Midbrain (tissue), 1 donor: ENCODE measurements at regions not wholly inside any gene's neighbourhood (a gene's known extent, or its start where the extent isn't known, plus 50 kb on each side); places are given as distances from the start of the nearest gene placed in this dataset.
"Not testable (repeated sequence)": the region's sequence is repeated elsewhere in the genome, so short reads cannot be mapped to it uniquely, and the experiment has no call there.

Experiments
- DNase-seq: peaks from one replicate; lab custom pipeline; 2025; lab: John Stamatoyannopoulos, UW

DNA sequence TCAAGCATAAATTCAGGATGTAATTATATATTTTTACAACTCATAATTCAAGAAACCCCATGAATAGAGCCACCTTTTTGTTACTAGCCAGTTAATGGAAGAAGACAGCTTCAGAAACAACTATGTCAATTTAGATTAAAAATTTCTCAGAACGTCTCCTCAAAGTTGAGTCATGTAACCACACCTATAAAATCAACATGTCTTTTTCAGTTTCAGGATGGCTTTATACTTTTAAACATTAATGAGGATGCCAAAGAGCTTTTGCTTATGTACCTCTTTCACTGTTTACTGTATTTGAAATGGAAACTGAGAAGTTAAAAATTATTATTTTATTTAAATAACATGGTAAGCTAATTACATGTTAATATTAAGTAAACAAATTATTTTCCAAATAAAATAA lies 280.1 kb downstream of the PTH2R start:
- no peak for DNase-seq

DNA sequence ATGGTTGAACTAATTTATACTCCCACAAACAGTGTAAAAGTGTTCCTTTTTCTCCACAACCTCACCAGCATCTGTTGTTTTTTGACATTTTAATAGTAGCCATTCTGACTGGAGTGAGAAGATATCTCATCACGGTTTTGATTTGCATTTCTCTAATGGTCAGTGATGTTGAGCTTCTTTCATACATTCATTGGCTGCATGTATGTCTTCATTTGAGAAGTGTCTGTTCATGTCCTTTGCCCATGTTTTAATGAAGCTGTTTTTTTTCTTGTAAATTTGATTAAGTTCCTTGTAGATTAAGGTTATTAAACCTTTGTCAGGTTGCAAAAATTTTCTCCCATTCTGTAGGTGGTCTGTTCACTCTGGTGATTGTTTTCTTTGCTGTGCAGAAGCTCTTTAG lies 281.1 kb downstream of the PTH2R start:
- DNase-seq, result not testable (repeated sequence)

DNA sequence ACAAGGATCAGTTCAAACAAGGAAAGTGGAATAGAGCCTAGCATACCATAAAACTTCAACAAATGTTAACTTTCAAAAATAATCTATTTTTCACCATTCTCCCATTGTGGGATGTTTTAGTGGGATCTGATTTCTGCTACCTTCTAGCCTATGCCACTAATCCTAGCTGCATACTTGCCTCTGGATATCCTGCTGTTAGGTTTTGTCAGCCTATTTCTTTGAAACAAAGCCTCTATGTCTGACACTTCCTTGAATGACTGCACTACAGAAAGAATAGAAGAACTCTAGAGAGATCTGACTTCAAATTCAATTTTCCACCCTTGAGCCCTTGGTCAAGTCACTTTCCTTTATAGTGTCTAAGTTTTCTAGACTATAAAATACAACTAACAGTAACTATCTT lies 291.5 kb downstream of the PTH2R start:
- DNase-seq, result no peak

DNA sequence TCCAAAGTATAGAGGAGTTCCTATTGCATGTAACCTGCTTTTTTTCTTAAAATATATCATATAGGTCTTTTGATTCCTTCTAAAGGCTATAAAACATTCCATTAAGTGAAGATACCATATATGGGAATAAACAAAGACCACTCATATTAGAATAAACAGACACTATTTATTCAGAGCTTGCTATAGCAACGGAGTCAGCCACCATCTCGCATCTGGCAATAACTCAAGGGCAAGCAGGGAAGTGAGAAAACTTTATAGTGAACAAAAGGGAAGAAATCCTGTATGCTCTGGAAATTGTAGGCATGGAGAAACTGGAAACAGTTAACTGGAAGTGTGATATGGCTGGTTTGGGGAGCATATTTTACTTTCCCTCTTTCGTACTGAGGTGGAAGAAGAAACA lies 301.9 kb downstream of the PTH2R start:
- DNase-seq, result no peak

DNA sequence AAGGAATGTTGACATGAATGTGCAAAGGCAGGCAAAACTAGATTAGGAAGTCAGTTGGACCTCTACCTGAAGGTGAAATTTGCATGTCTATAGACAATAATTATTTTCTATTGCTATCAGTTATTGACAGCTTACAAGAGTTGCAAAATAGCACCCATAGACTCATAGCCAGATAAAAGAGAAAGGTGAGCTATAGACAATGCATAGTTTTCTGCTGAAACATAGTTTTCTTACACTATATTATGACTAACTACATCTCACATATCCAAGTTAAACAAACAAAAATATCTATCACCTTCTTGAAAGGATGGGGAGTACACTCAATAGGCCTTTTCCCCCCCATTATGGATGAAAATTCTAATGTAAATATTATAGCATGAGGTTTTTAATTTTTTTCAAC lies 305.0 kb downstream of the PTH2R start:
- no peak for DNase-seq

DNA sequence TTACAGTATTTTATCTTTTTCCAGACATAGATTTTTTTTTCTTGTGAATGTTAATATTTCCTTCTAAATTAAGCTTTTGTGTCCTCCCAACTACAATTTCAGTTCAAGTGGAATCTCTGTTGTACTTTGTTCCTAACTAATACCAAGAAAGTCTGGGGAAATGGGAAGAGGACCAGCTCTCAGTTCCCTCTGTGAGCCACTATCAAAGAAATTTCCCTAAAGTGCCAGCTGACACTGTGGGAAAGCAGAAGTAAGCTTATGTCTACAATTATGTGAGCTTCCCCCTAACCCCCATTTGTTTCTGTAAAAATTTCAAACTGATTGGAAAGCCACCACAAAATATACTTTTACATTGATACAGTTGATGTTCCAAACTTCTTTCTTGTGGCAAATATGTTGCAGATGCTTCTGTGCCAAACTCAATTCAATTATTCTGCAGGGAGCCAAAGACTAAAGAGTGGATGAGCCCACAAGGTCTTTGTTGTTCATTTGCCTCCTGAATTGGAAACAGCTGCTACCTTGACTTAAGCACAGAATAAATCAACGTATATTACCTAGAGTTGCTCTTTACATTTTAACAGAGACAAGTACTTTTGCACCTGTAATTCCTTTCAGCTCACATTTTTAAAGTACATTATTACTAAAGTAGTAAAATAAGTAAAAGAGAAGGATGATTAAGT lies 306.6 kb downstream of the PTH2R start:
- DNase-seq, result peak; percentile 1

DNA sequence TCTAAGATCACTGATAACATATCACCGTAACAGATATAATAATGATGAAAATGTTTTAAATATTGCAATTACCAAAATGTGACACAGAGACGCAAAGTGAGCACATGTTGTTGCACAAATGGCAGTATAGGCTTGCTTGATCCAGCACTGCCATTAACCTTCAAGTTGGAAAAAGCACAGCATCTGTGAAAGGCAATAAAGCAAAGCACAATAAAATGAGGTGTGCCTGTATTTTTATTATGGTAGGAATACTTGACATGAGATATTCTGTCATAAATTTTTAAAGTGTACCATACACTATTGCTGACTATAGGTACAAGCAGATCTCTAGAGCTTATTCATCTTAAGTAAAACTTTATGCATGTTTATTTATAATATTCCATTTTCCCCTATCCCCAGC lies 312.2 kb downstream of the PTH2R start:
- no peak for DNase-seq

DNA sequence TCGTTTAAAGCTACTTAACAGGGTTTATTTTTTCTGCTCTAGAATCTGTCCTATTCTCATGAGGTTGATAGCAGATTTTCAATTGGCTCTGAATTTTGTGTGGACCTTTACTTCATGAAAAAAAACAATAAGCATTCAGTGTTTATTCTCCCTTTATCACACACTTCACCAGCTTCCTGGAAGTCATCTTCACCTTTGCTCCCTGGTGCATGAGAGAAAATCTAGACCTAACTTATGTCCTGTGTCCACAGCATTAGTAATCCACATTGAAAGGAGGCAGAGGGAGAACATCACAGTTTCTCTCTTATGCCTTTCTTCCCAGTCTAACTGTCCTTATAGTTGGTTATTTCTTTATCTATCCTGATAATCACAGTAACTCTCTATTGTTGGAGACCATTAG lies 316.1 kb downstream of the PTH2R start:
- DNase-seq, result no peak

DNA sequence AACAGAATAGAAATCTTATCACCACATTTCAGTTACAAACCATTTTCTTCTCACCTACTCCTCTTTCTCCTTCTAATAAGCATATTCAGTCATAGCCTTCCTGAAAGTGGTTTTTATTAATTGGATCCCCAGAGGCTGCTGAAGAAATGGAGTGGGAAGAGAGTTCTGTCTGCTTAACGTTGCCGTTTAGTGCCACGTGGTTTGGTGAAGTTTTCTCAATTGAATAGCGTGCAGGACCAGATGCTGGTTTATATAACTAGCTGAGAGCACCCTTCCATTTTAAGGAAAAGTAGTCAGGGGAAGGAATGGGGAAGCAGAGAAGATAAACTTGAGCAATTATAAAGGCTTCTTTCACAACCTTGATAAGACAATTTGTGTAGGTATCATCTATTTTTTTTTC lies 318.7 kb downstream of the PTH2R start:
- DNase-seq, result no peak

DNA sequence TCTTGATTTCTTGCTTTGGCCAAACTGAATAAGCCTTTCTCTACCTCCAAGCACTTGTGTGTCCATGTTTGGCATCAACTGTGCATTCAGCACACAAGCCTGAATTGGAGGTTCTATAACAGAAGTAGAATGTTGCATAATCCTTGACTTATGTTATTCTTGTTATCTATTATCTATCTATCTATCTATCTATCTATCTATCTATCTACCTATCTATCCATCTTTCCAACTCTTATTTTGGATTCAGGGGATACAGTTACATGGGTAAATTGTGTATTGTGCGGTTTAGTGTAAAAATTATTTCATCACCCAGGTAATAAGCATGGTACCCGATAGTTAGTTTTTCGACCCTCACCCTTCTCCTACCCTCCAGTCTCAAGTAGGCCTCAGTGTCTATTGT lies 319.6 kb downstream of the PTH2R start:
- DNase-seq, result no peak

DNA sequence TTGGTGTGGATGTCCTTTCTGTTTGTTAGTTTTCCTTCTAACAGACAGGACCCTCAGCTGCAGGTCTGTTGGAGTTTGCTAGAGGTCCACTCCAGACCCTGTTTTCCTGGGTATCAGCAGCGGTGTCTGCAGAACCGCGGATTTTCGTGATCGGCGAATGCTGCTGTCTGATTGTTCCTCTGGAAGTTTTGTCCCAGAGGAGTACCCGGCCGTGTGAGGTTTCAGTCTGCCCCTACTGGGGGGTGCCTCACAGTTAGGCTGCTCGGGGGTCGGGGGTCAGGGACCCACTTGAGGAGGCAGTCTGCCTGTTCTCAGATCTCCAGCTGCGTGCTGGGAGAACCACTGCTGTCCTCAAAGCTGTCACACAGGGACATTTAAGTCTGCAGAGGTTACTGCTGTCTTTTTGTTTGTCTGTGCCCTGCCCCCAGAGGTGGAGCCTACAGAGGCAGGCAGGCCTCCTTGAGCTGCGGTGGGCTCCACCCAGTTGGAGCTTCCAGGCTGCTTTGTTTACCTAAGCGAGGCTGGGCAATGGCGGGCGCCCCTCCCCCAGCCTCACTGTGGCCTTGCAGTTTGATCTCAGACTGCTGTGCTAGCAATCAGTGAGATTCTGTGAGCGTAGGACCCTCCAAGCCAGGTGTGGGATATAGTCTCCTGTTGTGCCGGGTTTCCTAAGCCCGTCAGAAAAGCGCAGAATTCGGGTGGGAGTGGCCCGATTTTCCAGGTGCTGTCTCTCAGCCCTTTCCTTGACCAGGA lies 345.2 kb downstream of the PTH2R start:
- not testable (repeated sequence) for DNase-seq

DNA sequence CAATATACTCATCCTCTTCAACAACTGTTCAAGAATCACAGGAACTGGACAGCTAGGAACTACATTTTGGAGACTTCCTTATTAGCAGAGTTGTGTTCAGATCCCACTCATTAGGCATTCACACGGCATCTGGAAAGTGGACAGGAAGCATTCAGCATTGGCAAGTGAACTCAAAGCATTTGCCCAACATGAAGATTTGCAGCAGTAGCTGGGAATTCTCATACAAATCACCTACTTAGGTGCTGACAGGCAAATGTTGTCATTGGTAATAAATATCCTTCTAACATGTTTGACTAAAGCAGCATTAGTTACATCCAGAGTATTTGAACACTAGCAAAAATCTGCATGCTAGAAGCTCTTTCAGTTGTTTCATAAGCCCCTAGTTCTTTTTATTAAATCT lies 350.8 kb downstream of the PTH2R start:
- DNase-seq, result no peak

DNA sequence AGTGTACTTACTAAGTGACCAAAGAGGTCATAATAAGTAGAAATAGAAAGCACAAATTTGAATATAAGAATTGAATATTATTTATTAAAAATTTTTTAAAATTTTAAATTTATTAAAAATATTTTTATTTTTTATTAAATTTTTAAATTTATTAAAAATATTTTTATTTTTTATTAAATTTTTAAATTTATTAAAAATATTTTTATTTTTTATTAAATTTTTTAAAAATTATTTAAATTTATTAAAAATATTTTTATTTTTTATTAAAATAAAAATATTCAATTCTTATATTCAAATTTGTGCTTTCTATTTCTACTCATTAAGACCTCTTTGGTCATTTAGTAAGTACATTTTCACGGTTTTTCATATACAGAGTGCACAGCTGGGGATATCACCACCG lies 366.5 kb downstream of the PTH2R start:
- not testable (repeated sequence) for DNase-seq

DNA sequence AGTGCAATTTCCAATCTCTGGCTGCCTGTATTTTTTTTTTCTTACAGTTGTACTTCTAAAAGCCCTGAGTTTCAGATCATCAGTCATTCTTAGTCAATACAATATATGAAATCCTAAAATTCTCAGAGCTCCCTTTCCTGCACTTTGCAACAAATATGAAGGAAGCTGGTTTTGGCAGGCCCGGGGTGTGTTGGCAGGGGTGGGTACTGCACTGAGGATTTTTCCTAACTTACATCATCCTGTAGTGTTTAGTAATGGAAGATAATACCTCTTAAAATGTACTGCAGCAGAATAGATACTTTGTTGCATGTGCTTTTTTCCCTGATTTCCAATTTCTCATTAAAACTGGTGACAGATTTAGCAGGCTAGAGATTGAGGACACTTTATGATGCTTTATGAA lies 374.6 kb downstream of the PTH2R start:
- no peak for DNase-seq

DNA sequence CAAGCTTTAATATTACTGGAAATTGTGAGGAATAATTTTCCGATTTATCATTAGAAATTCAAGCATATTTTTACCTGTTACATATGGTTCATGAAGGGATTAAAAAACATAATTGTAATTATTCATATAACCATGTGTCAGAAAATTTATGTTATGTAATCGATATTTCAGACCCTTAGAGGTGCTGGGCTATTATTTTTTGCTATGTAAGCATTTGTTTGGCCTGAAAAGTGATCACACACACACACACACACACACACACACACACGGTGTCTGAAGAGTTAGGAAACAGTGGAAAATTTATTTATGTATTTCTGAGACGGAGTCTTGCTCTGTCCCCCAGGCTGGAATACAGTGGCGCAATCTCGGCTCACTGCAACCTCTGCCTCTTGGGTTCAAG lies 375.5 kb downstream of the PTH2R start:
- no peak for DNase-seq

DNA sequence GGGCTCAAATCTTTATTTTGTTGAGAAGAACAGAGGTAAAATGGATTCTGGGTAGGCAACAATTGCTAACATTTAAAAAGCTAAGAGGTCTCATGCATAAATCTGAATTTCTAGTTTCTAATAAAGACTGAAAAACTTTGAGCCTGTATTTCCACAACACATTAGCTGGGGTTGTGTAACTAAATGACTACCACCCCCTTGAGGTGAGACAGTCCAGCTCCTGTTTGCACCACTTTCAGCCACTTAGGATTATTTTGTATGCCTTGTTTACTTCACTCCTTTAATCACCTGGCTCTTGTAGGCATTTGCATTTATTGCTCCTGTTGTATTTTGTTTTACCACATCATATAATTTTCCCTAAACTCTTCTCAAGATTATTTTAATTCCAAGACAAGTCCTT lies 376.6 kb downstream of the PTH2R start:
- no peak for DNase-seq

DNA sequence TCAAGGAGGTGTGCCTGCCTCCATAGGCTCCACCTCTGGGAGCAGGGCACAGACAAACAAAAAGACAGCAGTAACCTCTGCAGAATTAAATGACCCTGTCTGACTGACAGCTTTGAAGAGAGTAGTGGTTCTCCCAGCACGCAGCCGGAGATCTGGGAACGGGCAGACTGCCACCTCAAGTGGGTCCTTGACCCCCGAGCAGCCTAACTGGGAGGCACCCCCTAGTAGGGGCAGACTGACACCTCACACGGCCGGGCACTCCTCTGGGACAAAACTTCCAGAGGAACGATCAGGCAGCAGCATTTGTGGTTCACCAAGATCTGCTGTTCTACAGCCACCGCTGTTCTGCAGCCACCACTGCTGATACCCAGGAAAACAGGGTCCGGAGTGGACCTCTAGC lies 378.2 kb downstream of the PTH2R start:
- not testable (repeated sequence) for DNase-seq

DNA sequence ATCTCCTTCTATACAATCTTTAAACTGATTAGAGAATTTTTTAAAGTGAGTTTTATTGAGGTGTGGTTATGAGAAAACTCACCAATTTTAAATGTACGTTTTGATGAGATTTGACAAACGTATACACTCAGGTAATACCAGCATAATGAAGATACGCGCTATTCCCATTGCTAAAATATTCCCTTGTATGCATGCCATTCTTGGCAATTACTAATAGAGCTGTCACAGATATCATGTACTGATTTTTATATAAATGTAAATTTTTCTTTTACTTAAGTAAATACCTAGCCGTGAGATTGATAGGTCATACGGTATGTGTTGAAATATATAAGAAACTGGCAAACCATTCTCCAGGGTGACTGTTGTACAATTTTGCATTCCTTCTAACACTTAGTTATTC lies 384.7 kb downstream of the PTH2R start:
- DNase-seq, result no peak

DNA sequence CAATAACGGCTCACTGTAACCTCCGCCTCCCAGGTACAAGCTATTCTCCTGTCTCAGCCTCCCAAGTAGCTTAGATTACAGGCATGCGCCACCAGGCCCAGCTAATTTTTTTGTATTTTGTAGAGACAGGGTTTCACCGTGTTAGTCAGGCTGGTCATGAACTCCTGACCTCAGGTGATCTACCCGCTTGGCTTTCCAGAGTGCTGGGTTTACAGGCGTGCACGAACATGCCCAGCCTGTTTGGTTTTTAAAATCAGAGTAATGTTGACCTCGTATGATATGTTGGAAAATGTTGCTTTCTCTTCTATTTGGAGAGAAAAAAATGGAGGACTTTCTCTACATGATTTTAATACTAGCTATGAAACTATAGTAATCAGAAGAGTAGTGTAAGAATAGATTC lies 386.2 kb downstream of the PTH2R start:
- DNase-seq, result no peak

DNA sequence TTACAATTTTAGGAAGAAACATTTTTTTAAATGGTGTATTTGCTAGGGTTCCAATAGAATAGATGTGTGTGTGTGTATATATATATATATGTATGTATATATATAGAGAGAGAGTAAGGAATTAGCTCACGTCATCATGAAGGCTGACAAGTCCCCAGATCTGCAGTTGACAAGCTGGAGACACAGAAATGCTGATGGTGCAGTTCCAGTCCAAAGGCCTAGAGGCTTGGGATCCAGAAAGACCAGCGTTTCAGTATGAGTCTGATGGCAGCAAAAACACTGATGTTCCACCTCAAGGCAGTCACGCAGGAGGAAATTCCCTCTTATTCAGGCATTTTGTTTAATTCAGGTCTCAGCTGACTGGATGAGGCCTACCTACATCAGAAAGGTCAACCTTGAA lies 386.8 kb downstream of the PTH2R start:
- DNase-seq, result no peak

DNA sequence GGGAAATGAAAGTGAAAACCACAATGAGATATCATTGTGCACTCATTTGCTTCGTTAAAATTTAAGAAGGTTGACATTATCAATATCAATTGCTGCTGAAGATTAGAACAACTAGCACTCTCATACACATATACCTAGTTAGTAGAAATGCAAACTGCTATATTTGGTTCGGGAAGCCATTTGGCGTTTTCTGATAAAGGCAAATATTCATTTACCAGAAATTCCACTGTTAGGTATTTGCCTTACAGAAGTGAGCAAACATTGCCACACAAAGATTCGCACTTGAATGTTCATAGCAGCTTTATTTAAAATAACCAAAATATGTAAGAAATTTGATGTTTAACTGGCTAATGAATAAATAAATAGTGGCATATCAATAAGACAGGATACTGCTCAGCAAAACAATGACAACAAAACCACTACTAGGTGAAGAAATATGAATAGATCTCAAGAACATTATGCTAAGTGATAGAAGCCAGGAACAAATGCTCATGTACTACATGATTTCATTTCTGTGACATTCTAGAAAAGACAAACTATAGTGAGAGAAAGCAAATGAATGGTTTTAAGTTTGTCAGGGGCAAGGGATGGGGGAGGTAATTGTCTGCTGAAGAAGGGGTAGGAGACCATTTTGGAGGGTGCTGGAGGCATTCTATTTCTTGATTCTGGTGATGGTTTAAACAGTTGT lies 387.8 kb downstream of the PTH2R start:
- DNase-seq, result no peak

DNA sequence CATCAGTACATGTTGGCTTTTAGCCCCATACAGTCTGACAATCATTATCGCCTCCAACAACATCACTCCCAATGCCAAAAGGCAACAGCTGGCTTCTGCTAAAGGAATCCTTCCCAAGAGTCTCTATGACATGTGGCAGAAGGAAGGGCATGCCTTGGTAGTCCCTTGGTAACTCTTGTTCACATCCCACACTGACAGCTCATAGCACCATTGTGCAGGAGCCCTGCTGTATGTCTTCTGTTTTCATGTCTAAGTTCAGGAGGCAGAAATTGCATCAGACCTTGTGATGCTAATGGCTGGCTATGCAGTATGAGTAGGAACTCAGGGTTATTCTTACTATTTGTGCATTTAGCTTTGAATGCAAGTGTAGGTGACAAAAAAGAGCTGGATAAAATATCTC lies 392.1 kb downstream of the PTH2R start:
- no peak for DNase-seq

DNA sequence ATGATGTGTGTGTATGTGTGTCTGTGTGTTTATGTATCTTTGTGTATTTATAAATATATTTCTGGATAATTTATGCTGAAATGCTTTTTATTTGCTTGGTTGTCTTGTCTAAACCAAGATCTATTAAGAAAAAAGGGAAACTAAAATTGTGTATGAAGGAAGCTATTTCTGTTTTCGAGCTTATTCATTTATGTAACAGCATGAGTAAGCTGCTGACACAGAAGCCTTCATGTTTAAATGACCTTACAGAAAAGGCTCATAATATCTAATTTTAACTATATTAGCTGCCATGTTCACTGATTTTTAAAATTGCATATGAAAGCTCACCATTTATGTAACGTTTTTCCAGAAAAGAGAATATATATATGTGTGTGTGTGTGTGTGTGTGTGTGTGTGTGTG lies 392.8 kb downstream of the PTH2R start:
- no peak for DNase-seq
